H1 (cell line): ENCODE measurements at regions not wholly inside any gene's neighbourhood (a gene's known extent, or its start where the extent isn't known, plus 50 kb on each side); places are given as distances from the start of the nearest gene placed in this dataset.

Experiments used
- CTCF ChIA-PET: fragments of 300-600 bp; sonication (Branson Sonifier 250); formaldehyde crosslinking; loops from one replicate; lab custom pipeline; 2021; ENCODE audit not compliant: partially characterized antibody; lab: Charles Lee
- POLR2A ChIA-PET: fragments of 300-600 bp; sonication (Branson Sonifier 250); formaldehyde crosslinking; loops from one replicate; lab custom pipeline; 2021; ENCODE audit warnings: inconsistent platforms; ENCODE audit not compliant: partially characterized antibody; lab: Charles Lee
- DNase-seq, 2 experiments: peaks; one replicate each; pipeline versions ENCODE4 v3.0.0 to v3.0.0-alpha.2; 2010 to 2022; ENCODE audit warnings: low spot score in 2 of 2, low read depth in 1 of 2, mixed read lengths in 1 of 2
- FAIRE-seq: peaks from 2 replicates; lab custom pipeline; 2011; peaks lifted over from hg19 to GRCh38; lab: Jason Lieb, UNC
- H2AFZ ChIP-seq: 2 replicates; pipeline ENCODE4 v1.8.1; 2012; ENCODE audit warnings: low read length, inconsistent platforms
- H2AK5ac ChIP-seq: 2 replicates; pipeline ENCODE4 v1.6.1; 2013; ENCODE audit warnings: low read depth, low read length
- H2BK120ac ChIP-seq: replicated peaks from 2 replicates; pipeline ENCODE3; 2013; ENCODE audit warnings: low read depth, low read length, inconsistent platforms
- H2BK12ac ChIP-seq: 2 replicates; pipeline ENCODE4 v1.6.1; 2013; ENCODE audit warnings: low read depth, low read length
- H2BK15ac ChIP-seq: 2 replicates; pipeline ENCODE4 v1.6.1; 2013; ENCODE audit warnings: low read length
- H2BK20ac ChIP-seq: 2 replicates; pipeline ENCODE4 v1.6.1; 2013; ENCODE audit warnings: low read length
- H2BK5ac ChIP-seq: 2 replicates; pipeline ENCODE4 v1.6.1; 2013; ENCODE audit warnings: low read depth, low read length
- H3K14ac ChIP-seq: 2 replicates; pipeline ENCODE4 v1.6.1; 2013; ENCODE audit warnings: inconsistent platforms; ENCODE audit not compliant: insufficient read length
- H3K18ac ChIP-seq: 2 replicates; pipeline ENCODE4 v1.6.1; 2013; ENCODE audit warnings: low read length; ENCODE audit errors: extremely low read depth
- H3K23ac ChIP-seq: 2 replicates; pipeline ENCODE4 v1.6.1; 2013; ENCODE audit warnings: inconsistent platforms; ENCODE audit not compliant: insufficient read length
- H3K23me2 ChIP-seq: 2 replicates; pipeline ENCODE4 v1.6.1; 2013; ENCODE audit warnings: low read depth, low read length
- H3K27ac ChIP-seq: 2 replicates; pipeline ENCODE4 v1.6.1; 2011; ENCODE audit warnings: low read depth, low read length, inconsistent platforms
- H3K27me3 ChIP-seq, 4 experiments: replicated peaks in 1 of 4; 1 replicate in 1 of 4; 2 replicates in 3 of 4; pipeline versions ENCODE4 v1.6.1 to v1.8.1; 2011 to 2013; ENCODE audit warnings: low read length in 3 of 4, mild to moderate bottlenecking in 3 of 4, inconsistent platforms in 2 of 4, mixed read lengths in 2 of 4, moderate library complexity in 1 of 4; ENCODE audit not compliant: control insufficient read depth in 3 of 4, insufficient read depth in 3 of 4; ENCODE audit errors: extremely low read depth in 1 of 4
- H3K36me3 ChIP-seq, 4 experiments: 2 replicates each; pipeline versions ENCODE4 v1.6.1 to v1.8.1; 2011 to 2013; ENCODE audit warnings: mild to moderate bottlenecking in 4 of 4, low read length in 3 of 4, moderate library complexity in 2 of 4, control low read depth in 1 of 4, inconsistent platforms in 1 of 4; ENCODE audit not compliant: insufficient read depth in 4 of 4, control insufficient read depth in 2 of 4
- H3K4ac ChIP-seq: replicated peaks from 2 replicates; pipeline ENCODE3; 2013; ENCODE audit warnings: low read length, low read depth, mixed read lengths, inconsistent platforms; ENCODE audit not compliant: insufficient read length
- H3K4me1 ChIP-seq, 4 experiments: replicated peaks in 1 of 4; 1 replicate in 1 of 4; 2 replicates in 3 of 4; pipeline versions ENCODE4 v1.6.1 to v1.8.1; 2011 to 2013; ENCODE audit warnings: low read length in 3 of 4, inconsistent platforms in 2 of 4, mixed read lengths in 1 of 4; ENCODE audit not compliant: insufficient read depth in 4 of 4, control insufficient read depth in 3 of 4
- H3K4me2 ChIP-seq, 2 experiments: 2 replicates each; pipeline versions ENCODE4 v1.6.1 to v1.8.1; 2011 to 2013; ENCODE audit warnings: low read depth in 2 of 2, low read length in 2 of 2, control low read depth in 1 of 2, inconsistent platforms in 1 of 2, mild to moderate bottlenecking in 1 of 2; ENCODE audit not compliant: insufficient read depth in 1 of 2
- H3K4me3 ChIP-seq, 4 experiments: fragments of 200-600, 300-600 bp in 1 of 4; sonication (generic), shearing (Covaris generic), sonication (Bioruptor Twin) in 1 of 4; 2 replicates each; pipeline versions ENCODE4 v1.5.1 to v1.8.1; 2011 to 2016; ENCODE audit warnings: low read length in 4 of 4, low read depth in 3 of 4, control low read depth in 2 of 4, inconsistent platforms in 2 of 4, mild to moderate bottlenecking in 2 of 4, mixed read lengths in 1 of 4, moderate library complexity in 1 of 4; ENCODE audit not compliant: insufficient read depth in 2 of 4; ENCODE audit errors: extremely low read depth in 1 of 4
- H3K56ac ChIP-seq: replicated peaks from 2 replicates; pipeline ENCODE3; 2013; ENCODE audit warnings: low read depth, mild to moderate bottlenecking, mixed read lengths, low read length, inconsistent platforms; ENCODE audit not compliant: insufficient read length
- H3K79me1 ChIP-seq: 2 replicates; pipeline ENCODE4 v1.6.1; 2013; ENCODE audit warnings: low read depth, low read length, control low read depth
- H3K79me2 ChIP-seq, 2 experiments: 2 replicates each; pipeline versions ENCODE4 v1.6.1 to v1.8.1; 2012 to 2013; ENCODE audit warnings: low read length in 2 of 2, mild to moderate bottlenecking in 2 of 2, inconsistent platforms in 1 of 2; ENCODE audit not compliant: insufficient read depth in 2 of 2, control insufficient read depth in 1 of 2
- H3K9ac ChIP-seq, 4 experiments: replicated peaks in 1 of 4; 1 replicate in 1 of 4; 2 replicates in 3 of 4; pipeline versions ENCODE4 v1.6.1 to v1.8.1; 2011 to 2013; ENCODE audit warnings: low read depth in 3 of 4, low read length in 3 of 4, control low read depth in 2 of 4, mild to moderate bottlenecking in 2 of 4, moderate library complexity in 2 of 4, inconsistent platforms in 1 of 4; ENCODE audit errors: extremely low read depth in 1 of 4
- H3K9me3 ChIP-seq, 2 experiments: 2 replicates each; pipeline versions ENCODE4 v1.6.1 to v1.8.1; 2012 to 2013; ENCODE audit warnings: mild to moderate bottlenecking in 2 of 2, moderate library complexity in 2 of 2, control low read depth in 1 of 2, inconsistent platforms in 1 of 2, low read depth in 1 of 2, low read length in 1 of 2, mixed read lengths in 1 of 2; ENCODE audit not compliant: insufficient read depth in 2 of 2
- H4K20me1 ChIP-seq, 2 experiments: replicated peaks in 1 of 2; 2 replicates each; pipeline versions ENCODE3 to v1.8.1; 2011 to 2013; ENCODE audit warnings: inconsistent platforms in 2 of 2, low read length in 2 of 2, mild to moderate bottlenecking in 1 of 2; ENCODE audit not compliant: insufficient read depth in 2 of 2, control insufficient read depth in 1 of 2
- H4K5ac ChIP-seq: 2 replicates; pipeline ENCODE4 v1.6.1; 2013; ENCODE audit warnings: low read length, low read depth, mixed read lengths, inconsistent platforms; ENCODE audit not compliant: insufficient read length
- H4K8ac ChIP-seq: 2 replicates; pipeline ENCODE4 v1.8.0; 2013; ENCODE audit warnings: mild to moderate bottlenecking, moderate library complexity, low read length, inconsistent platforms; ENCODE audit not compliant: insufficient read depth; ENCODE audit errors: extremely low read depth
- H4K91ac ChIP-seq: replicated peaks from 2 replicates; pipeline ENCODE3; 2013; ENCODE audit warnings: low read length, mixed read lengths, inconsistent platforms; ENCODE audit not compliant: insufficient read length
- BRCA1 ChIP-seq: IDR thresholded peaks from 2 replicates; pipeline ENCODE4 v1.6.1; 2012; ENCODE audit warnings: low read depth, low read length, improper control_type of control experiment
- CEBPB ChIP-seq: IDR thresholded peaks from 2 replicates; pipeline ENCODE4 v1.6.1; 2012; ENCODE audit warnings: low read depth, low read length
- FOSL1 ChIP-seq: IDR thresholded peaks from 2 replicates; pipeline ENCODE4 v1.6.1; 2011; ENCODE audit warnings: mild to moderate bottlenecking, low read depth, low read length, moderate library complexity; ENCODE audit not compliant: insufficient read depth
- GABPA ChIP-seq: IDR thresholded peaks from 2 replicates; pipeline ENCODE4 v1.6.1; 2011; ENCODE audit warnings: mild to moderate bottlenecking, low read length, moderate library complexity, borderline replicate concordance; ENCODE audit not compliant: insufficient read depth
- GTF2F1 ChIP-seq: IDR thresholded peaks from 2 replicates; pipeline ENCODE4 v1.6.1; 2012; ENCODE audit warnings: low read depth, low read length, improper control_type of control experiment, borderline replicate concordance
- HDAC2 ChIP-seq, 2 experiments: fragments of 300-600 bp in 1 of 2; sonication (generic) in 1 of 2; IDR thresholded peaks; 2 replicates each; pipeline ENCODE4 v1.6.1; 2011 to 2012; ENCODE audit warnings: low read depth in 2 of 2, low read length in 2 of 2, mild to moderate bottlenecking in 2 of 2, moderate library complexity in 2 of 2, borderline replicate concordance in 1 of 2, inconsistent platforms in 1 of 2
- NRF1 ChIP-seq: IDR thresholded peaks from 2 replicates; pipeline ENCODE4 v1.6.1; 2011; ENCODE audit warnings: mild to moderate bottlenecking, low read depth, low read length, improper control_type of control experiment
- RNF2 ChIP-seq: fragments of 200-900, 300-1000 bp; sonication (generic); IDR thresholded peaks from 2 replicates; pipeline ENCODE4 v1.7.1; 2016; ENCODE audit warnings: borderline replicate concordance, low read depth, mild to moderate bottlenecking, antibody characterized with exemption, low read length; ENCODE audit not compliant: poor library complexity, severe bottlenecking; ENCODE audit errors: missing control alignments
- RXRA ChIP-seq: IDR thresholded peaks from 2 replicates; pipeline ENCODE4 v1.6.1; 2011; ENCODE audit warnings: low read depth, mild to moderate bottlenecking, low read length, moderate library complexity; ENCODE audit not compliant: insufficient read depth
- SP1 ChIP-seq: IDR thresholded peaks from 2 replicates; pipeline ENCODE4 v1.6.1; 2011; ENCODE audit warnings: low read depth, low read length
- SUZ12 ChIP-seq: fragments of 200-600 bp; sonication (generic); IDR thresholded peaks from 2 replicates; pipeline ENCODE4 v1.6.1; 2012; ENCODE audit warnings: mild to moderate bottlenecking, inconsistent platforms, low read length, moderate library complexity, mixed read lengths
- TCF12 ChIP-seq: IDR thresholded peaks from 2 replicates; pipeline ENCODE4 v1.6.1; 2011; ENCODE audit warnings: low read depth, mild to moderate bottlenecking, low read length
- ZNF274 ChIP-seq: IDR thresholded peaks from 2 replicates; pipeline ENCODE4 v1.7.0; 2012; ENCODE audit warnings: low read length, borderline replicate concordance; ENCODE audit errors: extremely low read depth
- WGBS, 2 experiments: shearing (Covaris generic) in 1 of 2; methylation state at CpG; one replicate each; pipeline versions ENCODE4 v1.1.6 to v1.1.7; 2013 to 2015; ENCODE audit warnings: low lambda C conversion rate in 2 of 2, mixed read lengths in 2 of 2, inconsistent platforms in 1 of 2, low coverage in 1 of 2, missing lambda C conversion rate in 1 of 2; ENCODE audit not compliant: insufficient replicate concordance in 2 of 2, insufficient coverage in 1 of 2, insufficient read length in 1 of 2; ENCODE audit errors: extremely low coverage in 1 of 2, missing lambda C conversion rate in 1 of 2; 5-methylcytosine and 5-hydroxymethylcytosine counted together

DNA sequence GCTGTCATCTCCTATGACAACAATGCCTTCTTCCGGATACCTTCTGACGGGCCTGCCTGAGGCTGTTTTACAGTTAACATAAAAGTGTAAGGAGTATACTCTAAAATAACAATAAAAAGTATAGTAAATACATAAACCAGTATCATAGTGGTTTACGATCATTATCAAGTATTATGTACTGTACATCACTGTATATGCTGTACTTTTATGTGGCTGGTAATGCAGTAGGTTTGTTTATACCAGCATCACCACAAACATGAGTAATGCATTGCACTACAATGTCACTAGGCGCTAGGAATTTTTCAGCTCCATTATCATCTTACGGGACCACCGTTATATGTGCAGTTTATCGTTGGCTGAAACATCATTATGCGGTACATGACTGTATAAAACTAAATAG, 76.5 kb downstream of the VEGFA start:
- H4K8ac ChIP-seq: no peak overlapping the region
- no peak overlapping the region for H4K91ac ChIP-seq
- H3K18ac ChIP-seq: no peak overlapping the region
- no peaks in the 10 kb centered on the region for H3K23me2 ChIP-seq
- no peak overlapping the region for H2BK12ac ChIP-seq
- H4K5ac ChIP-seq: no peak overlapping the region
- no peaks in the 10 kb centered on the region for H4K20me1 ChIP-seq
- POLR2A ChIA-PET: interaction anchor here (1.2 to 1.9 kb wide), 2 partner anchors 76 to 179 kb away, joined by 3 to 4 read pairs; partner anchors contain the start of gene VEGFA
- no peak for FAIRE-seq
- H3K23ac ChIP-seq: no peak overlapping the region
- H3K79me1 ChIP-seq: no peaks in the 10 kb centered on the region
- no peak overlapping the region for H2BK15ac ChIP-seq
- no peak overlapping the region for H3K14ac ChIP-seq
- CTCF ChIA-PET: interaction anchor here (0.7 to 8.0 kb wide), 13 partner anchors 11 to 240 kb away, joined by 3 to 51 read pairs (median 4); partner anchors contain the start of gene VEGFA
- no peaks in the 10 kb centered on the region for H3K79me2 ChIP-seq
- no peak overlapping the region for H3K4ac ChIP-seq
- DNase-seq: no peak
- TF ChIP-seq SUZ12 (no peak), SP1 (no peak), RNF2 (no peak), HDAC2 (IDR thresholded peaks at IDR 0.05; ENCODE audit: borderline replicate concordance in 1 of 2, low read depth in 2 of 2, low read length in 2 of 2) (no peak), GABPA (no peak), NRF1 (no peak), CEBPB (no peak), TCF12 (no peak), GTF2F1 (no peak), ZNF274 (no peak), BRCA1 (no peak), RXRA (no peak), FOSL1 (no peak)
- no peak overlapping the region for H2BK120ac ChIP-seq
- no peak overlapping the region for H3K56ac ChIP-seq
- no peak overlapping the region for H3K4me3 ChIP-seq
- no peak overlapping the region for H2BK5ac ChIP-seq
- H2BK20ac ChIP-seq: no peak overlapping the region
- H2AK5ac ChIP-seq: no peak overlapping the region
- no peak overlapping the region for H2AFZ ChIP-seq
- no peaks in the 10 kb centered on the region for H3K36me3 ChIP-seq
- no peaks in the 10 kb centered on the region for H3K9me3 ChIP-seq
- peaks cover 0 to 3% (median 0%) of the 10 kb centered on the region in 4 experiments; a peak in 2 of 7 replicates for H3K4me1 ChIP-seq
- no peak overlapping the region for H3K9ac ChIP-seq
- no peak overlapping the region for H3K4me2 ChIP-seq
- H3K27ac ChIP-seq: no peak overlapping the region
- no peaks in the 10 kb centered on the region for H3K27me3 ChIP-seq
- 93% methylated on average over 8 of the region's 8 CpGs; no CpG with 5 or more reads in 1 of the 2 experiments for WGBS, 2 experiments
